ENCODE measurements at regions not wholly inside any gene's neighbourhood (a gene's known extent, or its start where the extent isn't known, plus 50 kb on each side); places are given as distances from the start of the nearest gene placed in this dataset.

DNA sequence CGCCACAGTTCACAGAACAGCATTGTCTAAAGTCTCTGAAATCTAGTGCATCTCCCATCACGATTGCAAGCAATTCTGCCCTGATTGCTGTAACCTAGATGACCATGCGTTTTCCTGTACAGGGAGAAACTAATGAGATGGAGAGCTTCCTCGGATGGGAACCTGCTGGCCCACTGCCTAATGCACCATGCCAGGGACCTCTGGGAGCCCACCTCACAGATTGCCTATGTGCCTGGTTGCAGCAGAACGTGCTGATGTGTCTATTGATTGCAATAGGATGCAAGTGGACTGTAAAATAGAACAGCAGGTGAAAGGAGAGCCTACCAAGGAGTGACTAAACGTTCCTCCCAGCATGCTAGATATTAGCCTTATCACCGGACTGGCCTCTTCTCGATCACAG, 141.0 kb upstream of the RAB12 start:
- Histone ChIP-seq H3K27me3 (ENCODE audit: low read depth) (no peaks in the 10 kb centered on the region), H3K4me3 (no peak overlapping the region), H3K4me1 (peaks cover 21% of the 10 kb centered on the region), H3K27ac (replicated peaks) (no peak overlapping the region), H3K9me3 (replicated peaks) (no peaks in the 10 kb centered on the region), H3K36me3 (no peaks in the 10 kb centered on the region)
- intact Hi-C loops (cut with micrococcal nuclease) = no loop called here
- DNase-seq = no peak
- TF ChIP-seq, protein P1, sequence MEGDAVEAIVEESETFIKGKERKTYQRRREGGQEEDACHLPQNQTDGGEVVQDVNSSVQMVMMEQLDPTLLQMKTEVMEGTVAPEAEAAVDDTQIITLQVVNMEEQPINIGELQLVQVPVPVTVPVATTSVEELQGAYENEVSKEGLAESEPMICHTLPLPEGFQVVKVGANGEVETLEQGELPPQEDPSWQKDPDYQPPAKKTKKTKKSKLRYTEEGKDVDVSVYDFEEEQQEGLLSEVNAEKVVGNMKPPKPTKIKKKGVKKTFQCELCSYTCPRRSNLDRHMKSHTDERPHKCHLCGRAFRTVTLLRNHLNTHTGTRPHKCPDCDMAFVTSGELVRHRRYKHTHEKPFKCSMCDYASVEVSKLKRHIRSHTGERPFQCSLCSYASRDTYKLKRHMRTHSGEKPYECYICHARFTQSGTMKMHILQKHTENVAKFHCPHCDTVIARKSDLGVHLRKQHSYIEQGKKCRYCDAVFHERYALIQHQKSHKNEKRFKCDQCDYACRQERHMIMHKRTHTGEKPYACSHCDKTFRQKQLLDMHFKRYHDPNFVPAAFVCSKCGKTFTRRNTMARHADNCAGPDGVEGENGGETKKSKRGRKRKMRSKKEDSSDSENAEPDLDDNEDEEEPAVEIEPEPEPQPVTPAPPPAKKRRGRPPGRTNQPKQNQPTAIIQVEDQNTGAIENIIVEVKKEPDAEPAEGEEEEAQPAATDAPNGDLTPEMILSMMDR (IDR thresholded peaks at IDR 0.05; ENCODE audit: borderline replicate concordance) = no peak

DNA sequence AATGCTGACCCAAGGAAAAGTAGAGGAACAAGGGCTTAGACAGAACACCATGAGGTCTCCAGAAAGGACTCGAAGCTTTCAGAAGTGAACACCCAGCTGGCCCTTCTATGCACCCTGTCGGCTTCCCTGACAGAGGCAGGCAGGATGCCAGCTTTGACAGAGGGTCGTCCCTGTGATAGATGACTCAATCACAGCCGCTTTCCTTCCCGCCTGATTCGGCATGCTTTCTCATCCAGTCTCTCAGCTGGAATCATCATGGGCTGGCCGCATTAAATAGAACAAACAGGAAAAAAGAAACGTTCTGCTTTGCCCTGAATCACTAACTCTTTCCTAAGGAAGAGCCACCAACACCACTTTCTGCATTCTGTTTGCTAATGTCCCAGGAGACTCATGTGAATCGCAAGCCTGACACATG, 140.3 kb upstream of the RAB12 start:
- no peak overlapping the region for H3K27ac ChIP-seq (replicated peaks)
- H3K36me3 ChIP-seq = no peaks in the 10 kb centered on the region
- intact Hi-C loops (cut with micrococcal nuclease) = no loop called here
- DNase-seq = peak; percentile 31
- no peak overlapping the region for H3K4me3 ChIP-seq
- no peaks in the 10 kb centered on the region for H3K27me3 ChIP-seq (ENCODE audit: low read depth)
- no peaks in the 10 kb centered on the region for H3K9me3 ChIP-seq (replicated peaks)
- TF ChIP-seq, protein P1 (IDR thresholded peaks at IDR 0.05; ENCODE audit: borderline replicate concordance) = no peak
- peaks cover 21% of the 10 kb centered on the region for H3K4me1 ChIP-seq

DNA sequence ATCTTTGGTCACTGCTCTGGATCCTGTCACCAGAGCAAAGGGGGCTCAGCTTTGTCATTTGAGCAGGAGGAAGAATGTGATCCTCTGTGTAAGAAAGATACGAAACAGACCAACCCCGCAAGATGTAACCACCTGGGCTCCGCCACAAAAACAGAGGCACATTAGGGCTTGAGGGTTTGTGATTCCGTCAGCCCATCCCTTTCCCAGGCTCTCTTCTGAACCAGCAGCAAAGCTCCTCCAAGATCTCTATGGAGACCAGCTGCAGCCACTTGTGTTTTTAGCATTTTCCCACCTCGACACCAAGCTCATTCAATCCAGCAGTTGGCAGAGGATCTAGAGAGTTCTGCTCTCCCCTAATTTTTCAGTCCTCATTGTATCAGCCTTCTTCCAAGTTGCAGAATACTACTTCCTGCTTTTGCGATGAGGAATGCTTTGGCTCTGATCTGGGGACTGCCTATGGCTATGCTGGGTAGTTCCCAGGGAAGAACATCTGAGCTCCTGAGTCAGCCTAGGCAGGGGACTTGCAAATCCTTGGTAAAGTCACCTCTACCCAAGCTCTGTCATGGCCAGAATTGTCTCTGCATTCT, 139.6 kb upstream of the RAB12 start:
- H3K27me3 ChIP-seq (ENCODE audit: low read depth) = no peaks in the 10 kb centered on the region
- TF ChIP-seq, protein P1 (IDR thresholded peaks at IDR 0.05; ENCODE audit: borderline replicate concordance) = no peak
- H3K4me1 ChIP-seq = peaks cover 21% of the 10 kb centered on the region
- H3K36me3 ChIP-seq = no peaks in the 10 kb centered on the region
- no peak overlapping the region for H3K27ac ChIP-seq (replicated peaks)
- H3K9me3 ChIP-seq (replicated peaks) = no peaks in the 10 kb centered on the region
- no peak overlapping the region for H3K4me3 ChIP-seq
- DNase-seq = no peak
- intact Hi-C loops (cut with micrococcal nuclease) = no loop called here

DNA sequence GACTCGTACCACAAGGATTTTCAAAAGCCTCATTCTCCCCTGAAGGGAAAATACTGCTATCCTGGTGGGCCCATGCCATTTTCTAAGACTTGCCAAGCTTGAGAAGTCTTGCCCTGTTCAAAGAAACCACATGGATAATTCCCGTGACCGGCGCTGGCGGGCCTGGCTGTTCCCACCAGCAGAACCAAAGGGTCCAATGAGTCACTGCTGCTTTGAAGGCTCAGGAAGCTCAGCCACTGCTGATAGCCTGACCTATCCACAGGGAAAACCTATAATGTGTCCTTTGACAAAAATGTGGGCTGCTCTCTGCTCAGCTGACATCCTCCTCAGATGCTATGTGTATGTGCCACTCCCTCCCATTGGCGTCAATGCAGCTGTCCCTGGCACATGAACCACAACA, 137.9 kb upstream of the RAB12 start:
- H3K36me3 ChIP-seq = no peaks in the 10 kb centered on the region
- intact Hi-C loops (cut with micrococcal nuclease) = no loop called here
- H3K27ac ChIP-seq (replicated peaks) = no peak overlapping the region
- TF ChIP-seq, protein P1 (IDR thresholded peaks at IDR 0.05; ENCODE audit: borderline replicate concordance) = no peak
- H3K4me3 ChIP-seq = no peak overlapping the region
- H3K27me3 ChIP-seq (ENCODE audit: low read depth) = no peaks in the 10 kb centered on the region
- H3K9me3 ChIP-seq (replicated peaks) = no peaks in the 10 kb centered on the region
- no peak for DNase-seq
- H3K4me1 ChIP-seq = peaks cover 21% of the 10 kb centered on the region

DNA sequence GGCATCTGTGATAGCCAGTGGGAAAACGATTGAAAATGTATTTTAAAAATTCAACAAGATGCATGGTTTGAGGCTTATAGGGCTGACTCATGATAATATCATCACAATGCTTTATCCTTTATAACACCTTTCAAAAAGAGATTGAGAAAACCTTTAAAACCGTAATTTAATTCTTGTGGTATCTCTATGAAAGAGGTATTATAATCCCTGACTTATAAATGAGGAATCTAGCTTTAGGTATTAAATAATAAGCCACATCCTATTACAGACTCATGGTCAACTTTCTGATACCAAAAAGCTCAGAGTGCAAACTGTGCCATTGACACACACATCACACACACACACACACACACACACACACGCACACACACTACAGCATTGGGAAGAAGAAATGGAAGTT, 134.6 kb upstream of the RAB12 start:
- Histone ChIP-seq H3K27ac (replicated peaks) (no peak overlapping the region), H3K9me3 (replicated peaks) (no peaks in the 10 kb centered on the region), H3K4me1 (peaks cover 5% of the 10 kb centered on the region), H3K27me3 (ENCODE audit: low read depth) (no peaks in the 10 kb centered on the region), H3K4me3 (no peak overlapping the region), H3K36me3 (no peaks in the 10 kb centered on the region)
- TF ChIP-seq, protein P1 (IDR thresholded peaks at IDR 0.05; ENCODE audit: borderline replicate concordance) = no peak
- DNase-seq = no peak
- intact Hi-C loops (cut with micrococcal nuclease) = no loop called here
